ENCODE measurements at regions not wholly inside any gene's neighbourhood (a gene's known extent, or its start where the extent isn't known, plus 50 kb on each side); places are given as distances from the start of the nearest gene placed in this dataset.

- TF ChIP-seq, protein P1, sequence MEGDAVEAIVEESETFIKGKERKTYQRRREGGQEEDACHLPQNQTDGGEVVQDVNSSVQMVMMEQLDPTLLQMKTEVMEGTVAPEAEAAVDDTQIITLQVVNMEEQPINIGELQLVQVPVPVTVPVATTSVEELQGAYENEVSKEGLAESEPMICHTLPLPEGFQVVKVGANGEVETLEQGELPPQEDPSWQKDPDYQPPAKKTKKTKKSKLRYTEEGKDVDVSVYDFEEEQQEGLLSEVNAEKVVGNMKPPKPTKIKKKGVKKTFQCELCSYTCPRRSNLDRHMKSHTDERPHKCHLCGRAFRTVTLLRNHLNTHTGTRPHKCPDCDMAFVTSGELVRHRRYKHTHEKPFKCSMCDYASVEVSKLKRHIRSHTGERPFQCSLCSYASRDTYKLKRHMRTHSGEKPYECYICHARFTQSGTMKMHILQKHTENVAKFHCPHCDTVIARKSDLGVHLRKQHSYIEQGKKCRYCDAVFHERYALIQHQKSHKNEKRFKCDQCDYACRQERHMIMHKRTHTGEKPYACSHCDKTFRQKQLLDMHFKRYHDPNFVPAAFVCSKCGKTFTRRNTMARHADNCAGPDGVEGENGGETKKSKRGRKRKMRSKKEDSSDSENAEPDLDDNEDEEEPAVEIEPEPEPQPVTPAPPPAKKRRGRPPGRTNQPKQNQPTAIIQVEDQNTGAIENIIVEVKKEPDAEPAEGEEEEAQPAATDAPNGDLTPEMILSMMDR (IDR thresholded peaks at IDR 0.05; ENCODE audit: unreplicated experiment): no peak
- H3K36me3 Mint-ChIP-seq: no peaks in the 10 kb centered on the region
- no peak for DNase-seq (ENCODE audit: low spot score in 2 of 2, unreplicated experiment in 2 of 2)
- H3K4me1 Mint-ChIP-seq: no peaks in the 10 kb centered on the region
- H3K27me3 Mint-ChIP-seq (ENCODE audit: low read depth): peaks cover 72% of the 10 kb centered on the region
- H3K9me3 Mint-ChIP-seq: no peaks in the 10 kb centered on the region
- H3K27ac Mint-ChIP-seq: no peak overlapping the region
- no peak overlapping the region for H3K4me3 Mint-ChIP-seq
Measured at GRCh38 chr17:45715787-45716186, 68.3 kb upstream of the CRHR1 start.

DNA sequence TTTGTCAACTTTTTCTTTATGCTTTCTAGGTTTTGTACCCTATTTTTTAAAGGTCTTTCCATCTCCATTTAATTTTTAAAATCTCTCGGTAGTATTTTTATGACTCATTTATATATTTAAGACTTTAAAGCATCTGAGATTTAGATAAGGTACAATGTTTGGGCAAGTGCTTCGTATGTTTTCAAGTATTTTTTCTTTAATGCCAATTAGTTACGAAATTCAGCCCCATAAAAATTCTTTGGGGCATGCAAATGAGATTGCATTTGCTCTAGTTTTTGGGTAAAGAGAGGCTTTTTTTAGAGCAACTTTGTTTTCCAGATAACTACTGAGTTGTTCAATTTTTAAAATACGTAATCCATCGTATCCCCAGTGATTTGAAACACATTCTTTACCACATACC lies 65.3 kb upstream of the CRHR1 start:
- TF ChIP-seq, protein P1 (IDR thresholded peaks at IDR 0.05; ENCODE audit: unreplicated experiment): no peak
- no peak overlapping the region for H3K27ac Mint-ChIP-seq
- no peaks in the 10 kb centered on the region for H3K4me1 Mint-ChIP-seq
- no peaks in the 10 kb centered on the region for H3K9me3 Mint-ChIP-seq
- DNase-seq (ENCODE audit: low spot score in 2 of 2, unreplicated experiment in 2 of 2): no peak
- no peaks in the 10 kb centered on the region for H3K36me3 Mint-ChIP-seq
- peaks cover 74% of the 10 kb centered on the region for H3K27me3 Mint-ChIP-seq (ENCODE audit: low read depth)
- H3K4me3 Mint-ChIP-seq: no peak overlapping the region

GRCh38 chr17:45719335-45720071 lies 64.6 kb upstream of the CRHR1 start:
- Mint-ChIP-seq H3K27me3 (ENCODE audit: low read depth) (peaks cover 75% of the 10 kb centered on the region), H3K9me3 (peaks cover 3% of the 10 kb centered on the region), H3K4me1 (no peaks in the 10 kb centered on the region), H3K27ac (no peak overlapping the region), H3K4me3 (no peak overlapping the region), H3K36me3 (no peaks in the 10 kb centered on the region)
- TF ChIP-seq, protein P1 (IDR thresholded peaks at IDR 0.05; ENCODE audit: unreplicated experiment): peak; percentile 31
- DNase-seq (ENCODE audit: low spot score in 2 of 2, unreplicated experiment in 2 of 2): no peak

- Mint-ChIP-seq H3K9me3 (peaks cover 3% of the 10 kb centered on the region), H3K36me3 (no peaks in the 10 kb centered on the region), H3K4me1 (no peaks in the 10 kb centered on the region), H3K27me3 (ENCODE audit: low read depth) (peaks cover 76% of the 10 kb centered on the region), H3K27ac (no peak overlapping the region), H3K4me3 (no peak overlapping the region)
- TF ChIP-seq, protein P1 (IDR thresholded peaks at IDR 0.05; ENCODE audit: unreplicated experiment): no peak
- DNase-seq (ENCODE audit: low spot score in 2 of 2, unreplicated experiment in 2 of 2): no peak
Measured at GRCh38 chr17:45720386-45720785, 63.7 kb upstream of the CRHR1 start.

DNA sequence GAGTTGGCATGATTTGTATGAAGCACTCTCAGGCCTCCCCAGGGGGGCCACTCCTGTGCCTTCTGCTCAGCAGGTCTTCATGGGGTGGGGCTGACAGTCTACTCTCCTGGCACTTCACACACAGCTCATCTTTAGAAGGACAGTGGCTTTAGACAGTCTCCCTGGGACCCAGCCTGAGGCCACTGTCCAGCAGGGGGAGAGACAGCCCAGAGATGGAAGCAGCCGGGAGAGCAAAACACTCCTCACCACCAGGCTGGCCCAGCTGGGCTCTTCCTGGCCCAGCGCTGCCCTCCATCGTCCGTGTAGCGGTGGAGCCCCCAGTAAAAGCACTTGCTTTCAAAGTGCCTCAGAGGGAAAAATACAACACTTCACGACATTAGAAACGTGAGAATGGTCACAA lies 62.0 kb upstream of the CRHR1 start:
- DNase-seq (ENCODE audit: low spot score in 2 of 2, unreplicated experiment in 2 of 2): no peak
- H3K27ac Mint-ChIP-seq: no peak overlapping the region
- H3K4me3 Mint-ChIP-seq: no peak overlapping the region
- no peaks in the 10 kb centered on the region for H3K36me3 Mint-ChIP-seq
- H3K9me3 Mint-ChIP-seq: peaks cover 3% of the 10 kb centered on the region
- no peaks in the 10 kb centered on the region for H3K4me1 Mint-ChIP-seq
- peaks cover 84% of the 10 kb centered on the region for H3K27me3 Mint-ChIP-seq (ENCODE audit: low read depth)
- TF ChIP-seq, protein P1 (IDR thresholded peaks at IDR 0.05; ENCODE audit: unreplicated experiment): no peak

Data from mesothelial cell of epicardium (in vitro differentiated cells).